Fibroblast of mammary gland (primary cell): ENCODE measurements at regions not wholly inside any gene's neighbourhood (a gene's known extent, or its start where the extent isn't known, plus 50 kb on each side); places are given as distances from the start of the nearest gene placed in this dataset.

Experiments
- DNase-seq: peaks from one replicate; pipeline ENCODE4 v3.0.0-alpha.2; 2010; ENCODE audit warnings: low read depth
- H3K4me3 ChIP-seq: 2 replicates; pipeline ENCODE4 v1.5.1; 2011; ENCODE audit warnings: low read depth, mild to moderate bottlenecking, low read length, moderate library complexity; ENCODE audit not compliant: control insufficient read depth
- CTCF ChIP-seq: conservative IDR thresholded peaks from 2 replicates; pipeline ENCODE4 v1.5.1; 2011; ENCODE audit warnings: low read depth, low read length, inconsistent platforms; ENCODE audit not compliant: control insufficient read depth, insufficient read depth

- no peak overlapping the region for H3K4me3 ChIP-seq
- TF ChIP-seq CTCF = no peak
- DNase-seq = no peak
These were observed 146.2 kb upstream of the DMRT1 start for GRCh38 chr9:695252-695651.

GRCh38 chr9:696332-697323 is 144.9 kb upstream of the DMRT1 start:
- no peak overlapping the region for H3K4me3 ChIP-seq
- peak; percentile 65 for DNase-seq
- peak; percentile 28 for TF ChIP-seq CTCF

- peak; percentile 61 for DNase-seq
- no peak for TF ChIP-seq CTCF
- no peak overlapping the region for H3K4me3 ChIP-seq
These were observed 143.2 kb upstream of the DMRT1 start for GRCh38 chr9:698276-698675.

GRCh38 chr9:698954-699353 is 142.5 kb upstream of the DMRT1 start:
- H3K4me3 ChIP-seq = no peak overlapping the region
- DNase-seq = no peak

GRCh38 chr9:699396-699795 is 142.1 kb upstream of the DMRT1 start:
- TF ChIP-seq CTCF = no peak
- no peak overlapping the region for H3K4me3 ChIP-seq
- DNase-seq = no peak

More at GRCh38 chr9:698954-699353, 142.5 kb upstream of the DMRT1 start:
- no peak for TF ChIP-seq CTCF

GRCh38 chr9:700365-701282 is 140.9 kb upstream of the DMRT1 start:
- no peak overlapping the region for H3K4me3 ChIP-seq
- TF ChIP-seq CTCF = no peak
- DNase-seq = no peak
